HG03039 (cell line): ENCODE measurements at regions not wholly inside any gene's neighbourhood (a gene's known extent, or its start where the extent isn't known, plus 50 kb on each side); places are given as distances from the start of the nearest gene placed in this dataset.
"Not testable (repeated sequence)": the region's sequence is repeated elsewhere in the genome, so short reads cannot be mapped to it uniquely, and the experiment has no call there.

Source experiments
- ATAC-seq: cut with Tn5 transposase; IDR thresholded peaks from one replicate; pipeline ENCODE4 v1.9.1; 2021; ENCODE audit warnings: mild to moderate bottlenecking, moderate library complexity; ENCODE audit not compliant: unreplicated experiment

DNA sequence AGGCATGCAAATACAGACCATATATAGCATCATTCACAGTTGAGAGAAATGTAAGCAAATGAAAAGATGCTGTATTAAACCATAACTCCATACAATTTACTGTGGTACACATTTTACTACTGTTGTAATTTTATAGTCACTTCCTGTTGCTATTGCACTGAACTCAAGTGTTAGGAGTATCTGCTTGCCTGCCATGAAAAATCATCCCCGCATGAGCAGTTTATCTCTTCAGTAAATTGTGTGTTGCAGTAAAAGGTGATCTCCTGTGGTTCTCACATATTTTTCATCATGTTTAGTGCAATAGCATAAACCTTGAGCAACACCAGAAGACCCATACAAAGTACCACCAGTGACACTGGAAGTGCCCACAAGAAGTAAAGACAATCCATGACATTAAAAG is 1153.4 kb downstream of the FAT4 start:
- no peak for ATAC-seq

DNA sequence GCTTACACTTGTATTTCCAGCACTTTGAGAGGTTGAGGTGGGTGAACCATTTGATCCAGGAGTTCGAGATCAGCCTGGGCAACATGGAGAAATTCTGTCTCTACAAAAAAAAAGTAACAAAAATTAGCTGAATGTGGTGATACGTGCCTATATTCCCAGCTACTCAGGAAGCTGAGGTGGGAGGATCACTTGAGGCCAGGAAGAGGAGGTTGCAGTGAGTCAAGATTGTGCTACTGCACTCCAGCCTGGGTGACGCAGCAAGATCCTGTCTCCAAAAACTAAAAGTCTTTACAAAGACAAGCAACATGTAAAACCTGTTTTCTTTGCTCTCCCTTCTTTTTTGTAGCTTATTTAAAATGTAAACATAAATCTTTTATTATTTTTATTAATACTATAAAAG is 1156.1 kb downstream of the FAT4 start:
- ATAC-seq = no peak

DNA sequence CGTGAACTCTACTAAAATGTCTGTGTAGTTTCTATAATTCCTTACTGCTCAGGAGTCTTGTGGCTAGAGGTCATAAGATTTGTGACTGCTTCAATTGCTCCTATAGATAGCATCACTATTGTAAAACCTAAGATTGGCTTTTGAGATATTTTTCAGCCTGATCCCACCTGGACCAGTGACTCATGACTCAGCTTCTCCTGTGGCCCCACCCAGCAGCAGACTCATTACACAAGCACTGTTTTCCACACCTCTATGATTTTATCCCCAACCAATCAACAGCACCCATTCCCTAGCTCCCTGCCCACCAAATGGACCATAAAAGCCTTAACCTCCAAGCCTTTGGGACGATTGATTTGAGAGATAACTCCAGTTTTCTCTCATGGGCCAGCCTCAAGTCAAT is 1157.0 kb upstream of the INTU start:
- no peak for ATAC-seq

DNA sequence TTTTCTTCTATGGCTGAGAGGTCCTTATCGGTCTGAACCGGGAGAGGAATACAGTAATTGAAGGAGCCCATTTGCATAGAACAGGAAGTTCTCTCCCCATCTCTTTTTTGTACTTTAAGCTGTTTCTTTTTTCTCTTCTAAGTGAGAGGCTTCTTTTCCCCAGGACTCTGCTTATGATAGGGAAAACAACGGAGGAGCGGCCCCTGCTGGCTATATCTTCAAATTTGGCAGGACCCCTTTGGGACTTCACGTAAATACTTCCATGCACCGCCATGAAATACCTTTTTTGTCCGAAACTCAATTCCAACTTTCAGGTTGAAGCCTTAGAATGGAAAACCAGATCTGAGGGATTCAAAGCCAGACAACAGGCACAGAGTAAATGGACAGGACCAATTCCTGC is 1153.0 kb upstream of the INTU start:
- no peak for ATAC-seq

DNA sequence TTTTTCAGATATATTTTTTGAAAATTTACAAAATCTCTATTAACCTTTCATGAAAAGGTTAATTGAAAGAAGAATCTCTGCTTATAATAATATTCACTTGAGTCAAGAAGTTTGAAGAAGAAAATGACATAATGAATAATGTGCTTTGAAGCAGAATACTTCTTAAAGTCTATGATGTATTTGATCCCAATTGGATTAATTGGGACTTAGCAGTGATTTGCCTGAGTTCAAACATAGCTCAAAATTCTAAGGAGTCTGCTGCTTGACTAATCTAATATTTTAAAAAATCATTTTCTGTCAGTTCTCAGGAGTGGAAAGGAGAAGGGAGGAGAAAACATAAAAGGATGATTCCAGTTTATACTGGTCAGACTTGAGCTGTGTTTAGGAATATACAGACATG is 1150.4 kb upstream of the INTU start:
- no peak for ATAC-seq

DNA sequence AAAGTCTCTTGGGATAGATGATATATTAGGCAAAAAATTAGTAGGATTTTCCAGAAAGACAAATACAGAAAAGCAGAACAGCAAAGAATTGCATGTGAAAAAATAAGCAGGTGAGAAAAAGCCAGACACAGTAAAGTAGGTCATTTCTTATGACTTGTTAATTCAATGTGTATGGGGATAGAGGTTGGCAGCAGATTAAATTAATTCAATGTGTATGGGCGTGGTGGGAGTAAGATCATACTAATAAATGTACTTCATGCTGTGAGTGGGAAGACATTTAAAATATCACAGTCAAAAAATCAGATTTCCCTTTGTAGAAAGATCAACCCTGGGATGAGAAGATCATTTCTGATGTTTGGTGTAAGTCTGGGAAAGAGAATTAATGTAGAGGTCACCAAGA is 1146.4 kb upstream of the INTU start:
- no peak for ATAC-seq

DNA sequence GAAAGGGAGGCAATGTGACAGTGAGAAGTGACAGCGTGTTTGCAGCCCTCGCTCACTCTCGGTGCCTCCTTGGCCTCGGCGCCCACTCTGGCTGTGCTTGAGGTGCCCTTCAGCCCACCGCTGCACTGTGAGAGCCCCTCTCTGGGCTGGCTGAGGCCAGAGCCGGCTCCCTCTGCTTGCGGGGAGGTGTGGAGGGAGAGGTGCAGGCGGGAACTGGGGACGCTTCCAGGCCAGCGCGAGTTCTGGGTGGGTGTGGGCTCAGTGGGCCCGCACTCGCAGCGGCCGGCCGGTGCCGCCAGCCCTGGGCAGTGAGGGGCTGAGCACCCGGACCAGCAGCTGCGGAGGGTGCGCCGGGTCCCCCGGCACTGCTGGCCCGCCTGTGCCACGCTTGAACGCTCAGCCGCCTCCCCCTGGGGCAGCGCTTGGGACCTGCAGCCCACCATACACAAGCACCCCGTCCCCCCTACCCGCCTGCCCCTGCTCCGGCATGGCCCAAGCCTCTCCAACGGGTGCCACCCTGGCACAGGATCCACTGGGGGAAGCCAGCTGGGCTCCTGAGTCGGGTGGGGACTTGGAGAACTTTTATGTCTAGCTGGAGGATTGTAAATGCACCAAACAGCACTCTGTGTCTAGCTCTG is 1142.8 kb upstream of the INTU start:
- ATAC-seq = no peak

DNA sequence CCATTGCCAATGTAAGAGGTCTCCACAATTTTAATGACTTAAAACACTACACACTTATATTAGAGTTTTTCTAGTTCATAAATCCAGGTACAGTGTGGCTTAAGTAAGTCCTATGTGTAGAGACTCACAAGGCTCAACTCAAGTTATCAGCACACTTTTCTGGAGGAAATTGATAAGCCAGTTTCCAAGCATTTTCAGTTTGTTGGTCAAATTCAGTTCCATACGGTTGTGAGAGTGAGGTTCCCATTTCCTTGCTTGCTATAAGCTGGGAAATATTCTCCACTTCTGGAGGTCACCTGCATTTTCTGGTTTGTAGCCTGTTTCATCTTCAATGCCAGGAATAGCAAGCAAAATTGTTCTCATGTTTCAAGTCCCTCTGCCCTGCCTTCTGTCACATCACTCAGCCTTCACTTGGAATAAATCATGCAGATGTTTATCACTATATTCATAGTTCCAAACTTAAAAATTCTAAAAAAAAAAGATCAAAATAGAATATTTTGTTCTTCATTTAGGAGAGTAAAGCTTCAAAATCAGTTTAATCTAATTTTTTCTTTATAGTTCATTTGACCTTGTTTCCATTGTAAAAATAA is 1137.5 kb upstream of the INTU start:
- ATAC-seq = no peak

DNA sequence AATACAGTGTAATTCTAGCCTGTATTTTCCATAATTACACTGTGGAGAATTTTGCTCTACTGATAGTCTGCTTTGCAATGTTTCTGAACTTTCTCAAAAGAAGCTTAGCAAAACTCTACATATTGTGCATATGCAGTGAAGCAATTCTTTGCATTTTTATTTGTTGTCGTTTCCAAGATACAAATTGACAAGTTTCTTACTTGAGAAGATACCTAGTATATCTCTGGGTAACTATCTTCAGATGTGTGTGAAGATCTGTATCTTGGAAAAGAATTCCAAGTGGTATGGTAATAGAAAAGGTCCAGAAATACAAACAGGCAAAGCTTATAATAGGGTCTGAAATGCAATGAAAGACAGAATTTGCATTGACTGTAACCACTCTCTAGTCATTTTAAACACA is 1119.8 kb upstream of the INTU start:
- no peak for ATAC-seq

DNA sequence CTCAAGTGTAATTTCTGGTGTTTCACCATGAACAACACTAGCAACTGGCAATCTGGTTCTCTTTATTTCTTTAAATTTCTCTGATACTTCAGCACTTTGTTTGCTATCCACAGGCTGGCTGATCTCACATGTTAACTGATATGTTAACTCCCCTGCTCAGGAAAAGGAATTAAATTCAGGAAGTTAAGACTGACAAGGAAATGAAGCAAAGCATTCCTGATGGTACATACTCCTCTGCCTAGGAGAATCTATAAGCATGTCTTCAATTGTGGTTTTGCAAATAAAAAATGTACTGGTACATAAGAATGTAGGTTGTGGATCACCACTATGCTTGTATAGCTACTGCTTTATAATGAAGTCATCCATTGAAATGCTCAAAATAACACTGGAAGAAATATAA is 1119.2 kb upstream of the INTU start:
- no peak for ATAC-seq

DNA sequence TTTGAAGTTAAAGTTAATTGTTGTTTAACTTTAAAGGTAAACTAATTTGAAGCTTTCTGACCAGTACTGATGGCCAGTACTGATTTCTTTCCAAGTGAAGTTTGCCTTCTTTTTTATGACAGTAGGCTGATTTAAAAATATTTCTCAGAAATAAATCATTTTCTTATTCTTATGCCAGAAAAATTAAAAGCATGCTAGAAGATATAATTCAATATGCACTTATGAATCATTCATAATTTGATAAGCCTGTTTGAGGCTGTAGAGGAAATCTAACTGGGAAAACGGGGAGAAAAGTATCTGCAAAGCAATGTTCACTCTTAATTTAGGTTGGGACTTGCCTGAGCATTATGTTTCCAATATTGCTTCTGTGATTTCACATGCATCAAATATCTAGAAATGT is 1112.0 kb upstream of the INTU start:
- ATAC-seq = no peak

DNA sequence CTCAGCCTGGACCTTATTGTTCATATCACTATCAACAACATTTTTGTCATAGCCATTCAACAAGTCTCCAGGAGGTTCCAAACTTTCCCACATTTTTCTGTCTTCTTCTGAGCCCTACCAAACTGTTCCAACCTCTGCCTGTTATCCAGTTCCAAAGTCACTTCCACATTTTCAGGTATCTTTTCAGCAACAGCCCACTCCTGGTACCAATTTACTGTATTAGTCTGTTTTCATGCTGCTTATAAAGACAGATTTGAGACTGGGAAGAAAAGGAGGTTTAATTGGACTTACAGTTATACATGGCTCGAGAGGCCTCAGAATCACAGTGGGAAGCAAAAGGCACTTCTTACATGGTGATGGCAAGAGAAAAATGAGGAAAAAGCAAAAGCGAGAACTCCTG is 1107.4 kb upstream of the INTU start:
- not testable (repeated sequence) for ATAC-seq

DNA sequence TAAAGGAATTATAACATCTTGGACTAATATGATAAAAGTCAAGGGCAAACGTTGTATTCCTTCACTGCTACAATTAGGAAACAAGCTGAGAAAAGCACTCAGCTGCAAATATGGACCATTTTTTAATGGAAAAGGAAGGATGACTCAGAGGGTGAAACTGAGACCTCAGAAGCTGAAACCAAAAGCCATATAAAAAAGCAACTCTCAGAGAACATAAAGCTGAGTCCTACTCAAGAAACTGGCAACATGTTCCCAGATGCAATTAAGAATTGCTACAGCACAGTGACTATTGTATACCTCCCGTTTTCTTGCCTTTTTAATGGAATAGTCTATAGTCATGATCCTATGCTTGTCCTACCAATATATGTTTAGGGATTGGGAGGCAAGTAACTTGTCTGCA is 1106.4 kb upstream of the INTU start:
- ATAC-seq = no peak

DNA sequence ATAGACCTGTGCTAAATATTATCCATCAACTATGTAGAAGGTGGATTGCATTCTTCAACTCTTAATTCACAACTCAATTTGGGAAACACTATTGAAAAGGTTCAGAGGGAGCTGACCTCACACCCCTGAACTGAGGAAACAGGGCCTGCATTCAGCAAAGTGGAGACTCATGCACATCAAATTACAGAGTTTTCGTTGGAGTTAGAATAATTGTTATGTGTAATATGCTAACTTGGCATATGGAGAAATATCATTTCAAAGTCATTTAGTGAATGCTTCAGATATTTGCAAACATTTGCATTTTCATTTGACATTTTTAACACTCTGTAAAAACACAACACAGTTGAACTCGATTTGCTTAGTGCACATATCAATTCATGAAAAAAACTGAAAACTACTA is 1102.8 kb upstream of the INTU start:
- no peak for ATAC-seq

DNA sequence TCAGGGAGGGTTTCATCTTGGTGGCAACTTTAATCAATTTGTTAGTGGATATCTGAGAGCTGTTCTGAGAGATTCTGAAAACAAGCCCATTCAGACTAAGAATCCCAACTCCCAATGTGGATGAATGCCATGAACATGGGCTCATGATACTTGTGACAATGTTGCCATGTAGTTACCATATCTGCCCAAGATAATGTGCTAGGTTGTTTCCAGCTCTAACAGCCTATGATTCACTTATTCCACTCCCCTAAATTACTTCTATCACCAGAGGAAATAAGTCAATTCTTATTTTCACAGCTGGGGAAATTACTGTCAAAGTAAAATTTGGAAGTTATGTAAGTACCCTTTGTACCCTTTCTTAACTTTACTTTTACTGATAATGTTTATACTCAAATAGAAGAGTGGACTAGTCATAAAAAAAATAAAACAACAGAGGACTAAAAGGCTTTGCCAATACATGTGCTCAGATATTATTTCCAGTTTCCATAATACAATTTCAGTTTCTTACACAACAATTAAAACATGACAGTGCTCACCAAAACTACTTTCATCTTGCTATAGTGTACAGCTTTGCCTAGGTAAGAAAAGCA is 1101.7 kb upstream of the INTU start:
- ATAC-seq = no peak

DNA sequence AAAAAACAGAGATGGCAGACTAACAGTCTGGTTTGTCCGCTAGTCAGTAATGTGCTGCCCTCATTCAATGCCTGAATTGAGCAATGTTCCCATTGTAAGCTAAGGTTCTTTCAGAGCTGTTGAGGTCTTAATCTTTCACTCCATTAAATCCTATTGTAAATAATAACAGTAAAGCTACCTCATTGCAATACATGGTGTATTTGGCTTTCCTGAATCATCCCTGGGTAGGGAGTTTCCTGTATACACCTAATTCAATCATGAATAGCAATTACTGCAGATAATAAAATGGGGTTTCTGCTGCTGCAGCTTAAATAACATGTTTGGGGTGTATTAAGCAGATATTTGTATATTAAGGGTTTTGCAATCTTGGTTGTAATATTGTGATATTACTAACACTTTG is 1100.2 kb upstream of the INTU start:
- no peak for ATAC-seq

DNA sequence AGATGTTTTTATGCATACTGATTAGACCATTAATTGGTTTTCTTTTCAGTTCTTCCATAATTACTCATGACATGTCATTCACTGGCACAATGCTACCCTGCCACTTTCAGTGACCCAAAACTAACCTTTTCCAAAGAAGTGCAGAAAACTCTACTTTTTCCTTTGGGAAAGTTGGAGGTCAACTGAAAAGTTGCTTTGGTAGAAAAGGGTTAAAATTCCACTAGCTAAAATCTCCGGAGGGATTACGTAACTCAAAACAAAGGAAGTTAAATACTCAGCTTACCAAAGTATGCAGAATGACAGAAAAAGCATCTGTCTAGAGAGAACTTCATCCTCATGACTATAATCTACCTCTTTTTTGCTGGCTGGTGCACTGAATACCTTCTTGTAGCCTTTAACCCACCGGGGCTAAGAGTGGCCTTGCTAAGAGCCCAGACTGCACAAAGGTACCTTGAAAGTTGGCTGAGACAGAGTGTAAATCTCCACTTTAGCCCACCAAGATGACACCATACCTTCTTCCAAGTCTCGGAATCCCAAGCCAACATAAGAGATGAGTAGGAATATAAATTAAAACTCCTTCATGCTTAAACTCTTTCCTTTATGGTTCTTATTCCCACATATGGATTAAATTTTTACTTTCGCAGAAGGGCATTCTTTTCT is 1099.5 kb upstream of the INTU start:
- no peak for ATAC-seq

DNA sequence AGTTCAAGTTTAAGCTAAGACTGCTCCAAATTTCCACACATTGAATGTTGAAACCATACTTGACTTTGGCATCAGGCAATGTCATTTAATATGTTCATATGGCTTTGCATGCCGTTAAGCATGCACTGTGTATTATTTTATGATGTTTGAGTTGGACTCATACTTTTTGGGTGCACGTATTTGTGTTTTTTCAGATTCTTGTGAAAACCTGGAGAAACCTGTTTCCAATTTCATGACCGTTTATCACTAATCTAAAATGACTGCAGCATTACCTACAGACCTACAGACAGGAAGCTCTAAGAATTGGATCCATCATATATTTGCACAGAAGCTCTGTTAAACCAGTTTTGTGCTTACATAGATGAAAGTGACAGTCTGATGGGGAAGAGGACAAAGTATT is 1093.0 kb upstream of the INTU start:
- no peak for ATAC-seq

DNA sequence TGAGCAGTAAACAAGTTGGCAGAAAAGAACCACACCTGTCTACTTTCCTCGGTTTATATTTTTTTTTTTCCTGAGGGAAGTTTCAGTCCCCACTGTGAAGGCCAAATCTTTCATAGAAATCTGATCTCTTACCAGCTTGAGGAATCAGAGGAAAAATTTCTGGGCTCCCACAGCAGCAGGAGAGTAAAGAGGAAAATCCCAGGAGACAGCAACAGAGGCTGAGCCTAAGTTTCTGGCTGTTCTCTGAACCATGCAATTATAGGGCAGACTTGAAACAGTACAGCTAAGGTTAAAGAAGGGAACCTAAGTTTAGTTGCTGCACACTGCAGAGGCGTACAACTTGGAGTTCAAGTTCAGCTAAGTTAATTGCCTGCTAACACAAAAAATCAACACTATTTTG is 1090.9 kb upstream of the INTU start:
- ATAC-seq = no peak

DNA sequence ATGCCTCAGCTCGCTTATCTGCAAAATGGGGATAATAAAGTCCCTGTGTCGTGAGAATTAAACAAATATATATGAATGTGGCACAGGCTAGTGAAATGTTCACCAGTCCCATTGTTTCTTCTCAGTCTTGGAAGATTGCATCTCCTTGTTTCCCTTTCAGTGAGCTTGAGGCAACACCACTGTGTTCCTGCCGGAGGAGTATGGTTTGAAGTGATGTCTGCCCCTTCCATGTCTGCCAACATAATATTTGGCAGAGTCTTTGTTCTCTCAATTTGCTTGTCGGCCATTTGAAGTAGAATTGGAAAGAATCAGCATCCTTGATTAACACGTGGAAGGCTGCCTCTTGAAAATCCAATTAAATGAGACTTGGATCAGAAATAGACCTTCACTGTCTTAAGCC is 1088.5 kb upstream of the INTU start:
- no peak for ATAC-seq

DNA sequence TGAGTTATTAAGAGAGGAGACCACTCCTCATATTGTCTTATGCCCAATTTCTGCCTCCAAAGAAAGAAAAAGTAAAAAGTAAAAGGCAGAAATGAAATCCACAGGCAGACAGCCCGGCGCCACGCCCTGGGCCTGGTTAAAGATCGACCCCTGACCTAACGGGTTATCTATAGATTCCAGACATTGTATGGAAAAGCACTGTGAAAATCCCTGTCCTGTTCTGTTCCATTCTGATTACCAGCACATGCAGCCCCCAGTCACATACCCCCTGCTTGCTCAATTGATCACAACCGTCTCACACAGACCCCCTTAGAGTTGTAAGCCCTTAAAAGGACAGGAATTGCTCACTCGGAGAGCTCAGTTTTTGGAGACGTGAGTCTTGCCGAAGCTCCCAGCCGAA is 1086.6 kb upstream of the INTU start:
- not testable (repeated sequence) for ATAC-seq

DNA sequence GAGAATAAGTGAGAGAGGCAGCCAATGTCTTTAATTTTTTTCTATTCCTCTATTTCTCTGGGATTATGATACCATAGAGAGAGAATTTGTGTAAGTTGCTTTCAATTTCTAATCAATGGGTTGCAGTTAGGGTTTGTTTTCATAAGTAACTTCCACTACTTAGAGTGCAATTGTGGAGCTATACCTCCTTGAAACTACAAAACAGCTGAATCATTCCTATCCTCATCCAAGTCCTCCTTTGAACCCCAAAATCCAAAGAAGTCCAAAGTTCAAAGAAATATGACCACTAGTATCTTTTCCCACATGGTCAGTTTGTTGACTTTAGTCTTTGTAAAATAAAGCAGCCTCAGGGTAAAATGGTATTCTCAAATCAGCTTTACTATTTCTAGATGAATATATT is 1085.4 kb upstream of the INTU start:
- ATAC-seq = no peak
